GM21515 (cell line): ENCODE measurements at regions not wholly inside any gene's neighbourhood (a gene's known extent, or its start where the extent isn't known, plus 50 kb on each side); places are given as distances from the start of the nearest gene placed in this dataset.
"Not testable (repeated sequence)": the region's sequence is repeated elsewhere in the genome, so short reads cannot be mapped to it uniquely, and the experiment has no call there.

Experiments
- ATAC-seq: cut with Tn5 transposase; IDR thresholded peaks from one replicate; pipeline ENCODE4 v1.9.1; 2021; ENCODE audit not compliant: unreplicated experiment

- ATAC-seq: no peak
Observed at GRCh38 chr2:84373391-84373790, 85.7 kb downstream of the SUCLG1 start.

GRCh38 chr2:84362541-84362940 is 96.5 kb downstream of the SUCLG1 start:
- no peak for ATAC-seq

- ATAC-seq: no peak
Observed at GRCh38 chr2:84338069-84338468, 121.0 kb downstream of the SUCLG1 start.

DNA sequence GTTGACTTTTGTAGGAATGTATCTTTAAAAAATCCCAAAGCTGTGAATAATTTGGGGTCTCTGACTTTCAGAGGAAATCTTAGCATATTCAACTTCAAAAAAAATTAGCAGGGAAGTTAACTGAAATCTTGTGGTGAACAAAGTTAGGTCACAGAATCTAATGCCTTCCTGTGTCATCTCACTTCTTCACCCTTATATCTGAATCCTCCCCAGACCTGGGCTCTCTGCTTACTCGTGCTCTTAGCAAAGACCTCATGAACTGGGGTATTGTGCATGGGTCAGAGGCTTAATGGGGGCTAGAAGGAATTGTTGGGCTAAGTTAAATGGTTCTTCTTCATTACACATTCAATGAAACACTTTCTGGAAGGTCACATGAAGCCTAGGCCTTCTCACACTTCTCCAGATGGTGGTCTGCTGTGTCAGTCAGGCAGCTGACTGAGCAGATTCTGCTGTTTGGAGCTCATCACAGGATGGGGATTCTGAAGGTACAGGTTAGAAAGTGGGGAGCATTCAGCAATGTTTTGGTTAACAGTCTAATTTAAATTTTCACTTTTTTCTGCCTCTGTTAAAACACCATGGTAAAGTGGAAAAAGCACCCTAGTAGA is 131.3 kb downstream of the SUCLG1 start:
- ATAC-seq: no peak

- no peak for ATAC-seq
Observed at GRCh38 chr2:84326831-84327432, 132.1 kb downstream of the SUCLG1 start.

- no peak for ATAC-seq
Observed at GRCh38 chr2:84323890-84324289, 135.2 kb downstream of the SUCLG1 start.

DNA sequence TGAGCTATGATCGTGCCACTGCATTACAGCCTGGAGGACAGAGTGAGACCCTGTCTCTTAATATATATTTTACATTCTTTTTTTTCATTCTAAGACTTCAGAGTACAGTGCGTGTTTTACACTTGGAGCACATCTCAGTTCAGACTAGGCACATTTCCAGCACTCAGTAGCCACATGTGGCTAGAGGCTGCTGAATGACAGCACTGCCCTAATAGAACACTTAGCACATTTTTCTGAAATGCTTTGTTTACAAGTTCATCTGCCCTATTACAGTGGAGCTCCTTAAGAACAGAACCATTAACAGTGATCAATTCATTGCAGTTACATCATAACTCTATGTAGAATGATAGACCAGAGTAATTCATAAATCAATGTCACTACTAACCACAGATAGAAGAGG is 138.1 kb downstream of the SUCLG1 start:
- no peak for ATAC-seq

GRCh38 chr2:84319581-84319980 is 139.5 kb downstream of the SUCLG1 start:
- ATAC-seq: no peak

DNA sequence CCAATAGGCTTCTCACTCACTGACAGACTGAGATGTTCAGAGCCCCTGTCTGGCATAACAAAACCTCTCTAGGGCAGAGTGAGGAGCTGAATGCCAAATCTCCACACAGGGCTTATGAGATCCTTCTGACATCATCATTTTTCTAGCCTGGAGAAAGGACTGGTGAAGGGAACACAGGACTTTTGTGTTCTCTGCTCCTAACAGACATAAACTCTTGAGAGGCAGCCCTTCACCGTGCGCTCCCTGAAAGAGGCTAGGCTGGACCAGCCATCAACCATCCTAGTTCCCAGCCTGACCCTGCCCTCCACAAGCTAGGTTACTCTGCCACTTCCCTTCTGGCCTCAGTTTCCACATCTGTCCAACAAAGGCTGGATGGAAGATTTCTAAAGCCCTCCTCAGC is 141.9 kb downstream of the SUCLG1 start:
- ATAC-seq: no peak

- ATAC-seq: peak; percentile 98
Observed at GRCh38 chr2:84314901-84315330, 144.2 kb downstream of the SUCLG1 start.

GRCh38 chr2:84314250-84314649 is 144.8 kb downstream of the SUCLG1 start:
- no peak for ATAC-seq

- no peak for ATAC-seq
Observed at GRCh38 chr2:84309281-84309680, 149.8 kb downstream of the SUCLG1 start.

DNA sequence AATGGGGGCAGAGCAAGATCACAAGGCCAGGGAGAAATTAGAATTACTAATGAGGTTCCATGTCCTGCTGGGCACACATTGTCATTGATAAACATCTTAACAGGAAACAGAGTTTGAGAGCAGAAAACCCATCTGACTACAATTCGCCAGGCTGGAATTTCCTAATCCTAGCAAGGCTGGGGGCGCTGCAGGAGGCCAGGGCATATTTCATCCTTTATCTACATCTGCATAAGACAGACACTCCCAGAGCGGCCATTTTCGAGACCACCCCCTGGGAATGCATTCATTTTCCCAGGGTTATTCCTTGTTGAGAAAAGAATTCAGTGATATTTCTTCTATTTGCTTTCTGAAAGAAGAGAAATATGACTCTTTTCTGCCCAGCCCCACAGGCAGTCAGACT is 152.7 kb downstream of the SUCLG1 start:
- no peak for ATAC-seq

GRCh38 chr2:84302513-84303412 is 156.3 kb downstream of the SUCLG1 start:
- peak; percentile 97 for ATAC-seq

- no peak for ATAC-seq
Observed at GRCh38 chr2:84301717-84302116, 157.4 kb downstream of the SUCLG1 start.

DNA sequence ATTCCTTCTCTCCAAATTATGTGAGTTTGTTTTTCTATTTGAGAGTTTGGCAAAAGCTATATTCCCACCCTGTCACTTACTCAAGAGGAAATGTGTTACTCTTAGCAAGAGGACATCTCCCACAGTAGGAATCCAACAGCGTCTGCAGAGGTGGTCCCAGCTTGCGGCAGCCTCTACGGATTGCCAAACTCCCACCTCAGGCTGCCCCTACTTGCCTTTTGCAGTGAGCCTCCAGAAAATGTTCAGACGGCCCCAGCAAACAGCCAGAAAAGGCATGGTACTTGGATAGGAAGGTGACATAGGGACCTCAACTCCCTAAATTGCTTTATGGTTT is 158.4 kb downstream of the SUCLG1 start:
- ATAC-seq: no peak

GRCh38 chr2:84300001-84300695 is 158.9 kb downstream of the SUCLG1 start:
- ATAC-seq: not testable (repeated sequence)

- no peak for ATAC-seq
Observed at GRCh38 chr2:84299211-84299775, 159.8 kb downstream of the SUCLG1 start.

- ATAC-seq: no peak
Observed at GRCh38 chr2:84297155-84297554, 161.9 kb downstream of the SUCLG1 start.

DNA sequence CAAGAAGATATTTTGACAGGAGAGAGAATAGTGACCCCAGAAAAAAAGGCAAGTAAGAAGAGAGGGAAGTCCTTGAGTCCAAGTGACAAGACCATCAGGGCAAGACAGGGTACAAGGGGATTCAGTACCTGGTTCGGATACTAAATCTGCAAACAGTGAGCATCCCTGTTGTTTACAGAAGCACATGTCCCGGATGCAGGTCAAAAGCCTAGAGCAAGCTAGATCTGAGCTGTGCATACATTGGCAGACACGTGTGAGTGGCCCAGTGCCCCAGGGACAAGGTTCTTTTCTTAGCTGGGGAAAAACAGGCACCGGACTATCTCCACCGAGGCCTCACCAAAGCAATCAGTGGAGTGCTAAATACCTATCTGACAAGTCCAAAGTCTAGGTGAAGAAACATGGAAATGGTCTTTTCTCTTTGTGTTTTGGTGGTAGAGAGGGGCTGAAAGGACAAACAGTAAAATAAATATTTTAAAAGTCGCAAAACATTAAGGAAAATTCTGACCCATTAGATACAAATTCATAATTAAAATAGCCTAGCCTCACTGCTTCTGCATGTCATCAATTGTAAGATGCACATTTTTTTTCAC is 165.2 kb downstream of the SUCLG1 start:
- ATAC-seq: no peak

GRCh38 chr2:84292545-84292944 is 166.5 kb downstream of the SUCLG1 start:
- no peak for ATAC-seq
